Gastrocnemius medialis (tissue), 4 donors: ENCODE measurements at regions not wholly inside any gene's neighbourhood (a gene's known extent, or its start where the extent isn't known, plus 50 kb on each side); places are given as distances from the start of the nearest gene placed in this dataset.

Source experiments
- POLR2A ChIP-seq, 2 donors: fragments of 450-650 bp; IDR thresholded peaks; one replicate each; pipeline ENCODE4 v1.6.1; 2017; ENCODE audit warnings: antibody characterized with exemption in 2 of 2, mild to moderate bottlenecking in 2 of 2, moderate library complexity in 2 of 2
- TF ChIP-seq, protein P1 (sequence below), 5 experiments: fragments of 450-650 bp in 3 of 5; fragments of 200-600 bp in 2 of 5; sonication (generic) in 2 of 5; IDR thresholded peaks in 4 of 5; conservative IDR thresholded peaks in 1 of 5; 1 replicate in 4 of 5; 2 replicates in 1 of 5; pipeline ENCODE4 v1.5.1; 2016 to 2019; ENCODE audit warnings: antibody characterized with exemption in 5 of 5, mild to moderate bottlenecking in 3 of 5, moderate library complexity in 3 of 5

DNA sequence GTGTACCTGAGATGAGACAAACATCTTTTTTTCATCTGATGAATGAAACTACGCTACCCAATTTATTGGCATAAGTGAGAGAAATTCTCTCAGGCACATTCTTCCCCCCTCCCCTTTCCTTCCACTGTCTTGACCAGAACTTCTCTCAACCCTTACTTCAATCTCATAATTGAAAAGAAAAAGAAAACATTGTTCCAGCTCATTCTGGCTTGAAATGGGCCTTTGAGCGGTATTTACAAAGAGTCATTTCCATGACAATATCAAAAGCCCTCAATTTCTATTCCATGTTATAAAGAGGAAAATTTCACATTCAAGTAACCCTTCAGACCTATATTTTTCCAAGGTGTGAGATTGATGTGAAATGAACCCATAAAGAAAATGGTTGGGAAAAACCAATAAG lies 145.9 kb downstream of the PCSK1 start:
- TF ChIP-seq, protein P1, sequence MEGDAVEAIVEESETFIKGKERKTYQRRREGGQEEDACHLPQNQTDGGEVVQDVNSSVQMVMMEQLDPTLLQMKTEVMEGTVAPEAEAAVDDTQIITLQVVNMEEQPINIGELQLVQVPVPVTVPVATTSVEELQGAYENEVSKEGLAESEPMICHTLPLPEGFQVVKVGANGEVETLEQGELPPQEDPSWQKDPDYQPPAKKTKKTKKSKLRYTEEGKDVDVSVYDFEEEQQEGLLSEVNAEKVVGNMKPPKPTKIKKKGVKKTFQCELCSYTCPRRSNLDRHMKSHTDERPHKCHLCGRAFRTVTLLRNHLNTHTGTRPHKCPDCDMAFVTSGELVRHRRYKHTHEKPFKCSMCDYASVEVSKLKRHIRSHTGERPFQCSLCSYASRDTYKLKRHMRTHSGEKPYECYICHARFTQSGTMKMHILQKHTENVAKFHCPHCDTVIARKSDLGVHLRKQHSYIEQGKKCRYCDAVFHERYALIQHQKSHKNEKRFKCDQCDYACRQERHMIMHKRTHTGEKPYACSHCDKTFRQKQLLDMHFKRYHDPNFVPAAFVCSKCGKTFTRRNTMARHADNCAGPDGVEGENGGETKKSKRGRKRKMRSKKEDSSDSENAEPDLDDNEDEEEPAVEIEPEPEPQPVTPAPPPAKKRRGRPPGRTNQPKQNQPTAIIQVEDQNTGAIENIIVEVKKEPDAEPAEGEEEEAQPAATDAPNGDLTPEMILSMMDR (IDR thresholded peaks at IDR 0.05 in 4 of 5, conservative IDR thresholded peaks at IDR 0.05 in 1 of 5), result no peak
- TF ChIP-seq POLR2A (IDR thresholded peaks at IDR 0.05), result no peak
